ENCODE measurements at regions not wholly inside any gene's neighbourhood (a gene's known extent, or its start where the extent isn't known, plus 50 kb on each side); places are given as distances from the start of the nearest gene placed in this dataset.
A peak's percentile ranks its signal among the peaks of the same experiment; 100 is the strongest.

DNA sequence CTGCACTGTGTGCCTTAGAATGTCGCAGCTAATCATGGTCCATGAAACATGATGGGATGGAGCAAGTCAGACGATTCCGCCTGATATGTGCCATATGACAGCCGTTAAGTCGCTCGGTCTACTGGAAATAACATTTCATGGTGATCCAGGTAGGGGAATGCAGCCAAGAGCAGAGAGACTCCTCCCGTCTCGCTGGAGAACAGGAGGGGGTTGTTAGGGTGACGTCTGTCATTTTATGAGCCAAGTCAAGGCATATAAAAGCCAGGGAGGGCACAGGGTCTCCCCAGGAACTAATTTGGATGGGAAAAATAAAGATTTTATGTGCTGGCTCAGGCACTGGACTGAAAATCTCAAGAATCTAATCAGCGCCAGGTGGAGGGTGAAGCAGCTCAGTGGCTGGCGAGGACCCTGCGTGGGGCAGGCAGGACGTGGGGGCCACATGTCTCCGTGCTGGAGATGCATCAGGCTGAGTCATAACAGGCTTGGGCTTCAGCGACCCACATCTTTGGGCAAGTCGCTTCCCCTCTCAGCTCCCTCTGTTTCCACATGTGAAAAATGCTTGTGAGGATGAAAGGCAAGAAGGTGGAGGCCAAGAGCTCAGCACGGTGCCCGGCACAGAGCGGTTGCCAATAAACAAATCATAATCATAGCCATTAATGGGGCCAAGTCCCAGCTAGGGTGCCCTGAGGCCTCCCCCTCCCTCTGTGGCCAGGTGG lies 234.6 kb downstream of the ANKRD60 start:
- no peak overlapping the region for H3K27ac Mint-ChIP-seq
- no peak overlapping the region for H3K4me3 Mint-ChIP-seq
- H3K36me3 Mint-ChIP-seq (ENCODE audit: low read depth) = no peaks in the 10 kb centered on the region
- peaks cover 9% of the 10 kb centered on the region for H3K27me3 Mint-ChIP-seq (ENCODE audit: low read depth)
- no peak for DNase-seq (ENCODE audit: low spot score)
- no peaks in the 10 kb centered on the region for H3K4me1 Mint-ChIP-seq (ENCODE audit: low read depth)
- no peaks in the 10 kb centered on the region for H3K9me3 Mint-ChIP-seq

DNA sequence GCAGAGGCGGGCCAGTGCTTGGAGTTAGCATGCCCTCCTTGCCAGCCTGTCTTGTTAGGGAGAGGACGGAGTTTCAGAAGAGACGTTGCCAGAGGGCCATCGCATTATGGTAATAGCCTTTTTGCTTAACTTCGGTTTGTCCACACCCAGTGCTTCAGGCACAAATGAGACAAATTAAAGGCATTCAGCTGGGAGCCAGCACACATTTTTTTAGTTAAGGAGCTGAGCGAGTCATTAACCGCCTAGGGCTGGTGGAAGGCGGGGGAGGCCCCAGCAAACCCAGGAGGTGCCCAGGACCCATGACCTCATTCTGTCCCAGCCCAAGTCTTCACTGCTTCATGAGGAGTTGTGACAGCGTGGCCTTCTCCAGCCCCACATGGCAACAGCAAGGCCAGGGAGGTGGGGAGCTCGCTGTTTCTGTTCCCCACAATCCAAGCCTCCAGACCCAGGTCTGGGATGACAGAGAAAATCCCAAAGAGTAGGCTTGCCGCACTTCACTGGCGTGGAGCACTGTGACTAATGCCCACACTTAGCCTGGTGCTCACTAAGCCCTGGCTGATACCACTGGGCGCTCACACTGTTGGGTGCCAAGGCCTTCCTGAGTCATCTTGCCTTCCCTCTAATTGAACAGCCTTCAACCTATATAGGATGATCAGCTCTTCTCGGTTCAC lies 237.1 kb downstream of the ANKRD60 start:
- Mint-ChIP-seq H3K4me1 (ENCODE audit: low read depth) (no peaks in the 10 kb centered on the region), H3K9me3 (no peaks in the 10 kb centered on the region), H3K4me3 (no peak overlapping the region), H3K27ac (no peak overlapping the region), H3K36me3 (ENCODE audit: low read depth) (no peaks in the 10 kb centered on the region), H3K27me3 (ENCODE audit: low read depth) (peaks cover 2% of the 10 kb centered on the region)
- peak; percentile 7 for DNase-seq (ENCODE audit: low spot score)

DNA sequence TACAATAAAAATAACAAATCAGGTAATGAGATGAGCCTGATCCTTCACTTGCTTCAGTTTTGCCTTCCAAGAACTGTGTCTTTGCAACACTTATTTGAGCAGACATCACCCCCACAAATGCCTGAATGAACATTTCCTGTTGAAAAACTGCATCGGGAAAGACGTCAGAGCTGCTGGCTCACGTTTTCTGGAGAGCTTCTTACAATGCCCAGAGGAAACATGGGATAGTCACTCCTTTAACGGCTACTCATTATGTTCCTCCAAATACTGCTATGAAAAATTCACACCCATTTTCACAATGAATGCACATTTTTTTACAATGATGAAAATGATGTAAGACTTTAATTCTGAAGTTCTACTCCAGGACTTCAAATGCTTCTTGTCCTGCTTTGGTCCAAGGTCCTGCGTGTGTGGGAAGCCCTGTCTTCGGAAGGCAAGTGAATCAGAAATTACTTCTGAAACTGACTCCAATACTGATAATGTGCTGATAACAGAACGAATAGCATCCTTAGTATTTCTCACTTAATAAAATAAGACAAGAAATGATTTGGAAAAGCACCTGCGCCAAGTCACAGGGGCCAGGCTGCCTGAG lies 238.0 kb downstream of the ANKRD60 start:
- Mint-ChIP-seq H3K27me3 (ENCODE audit: low read depth) (peaks cover 2% of the 10 kb centered on the region), H3K27ac (no peak overlapping the region), H3K36me3 (ENCODE audit: low read depth) (no peaks in the 10 kb centered on the region), H3K4me3 (no peak overlapping the region), H3K9me3 (no peaks in the 10 kb centered on the region), H3K4me1 (ENCODE audit: low read depth) (no peaks in the 10 kb centered on the region)
- no peak for DNase-seq (ENCODE audit: low spot score)

DNA sequence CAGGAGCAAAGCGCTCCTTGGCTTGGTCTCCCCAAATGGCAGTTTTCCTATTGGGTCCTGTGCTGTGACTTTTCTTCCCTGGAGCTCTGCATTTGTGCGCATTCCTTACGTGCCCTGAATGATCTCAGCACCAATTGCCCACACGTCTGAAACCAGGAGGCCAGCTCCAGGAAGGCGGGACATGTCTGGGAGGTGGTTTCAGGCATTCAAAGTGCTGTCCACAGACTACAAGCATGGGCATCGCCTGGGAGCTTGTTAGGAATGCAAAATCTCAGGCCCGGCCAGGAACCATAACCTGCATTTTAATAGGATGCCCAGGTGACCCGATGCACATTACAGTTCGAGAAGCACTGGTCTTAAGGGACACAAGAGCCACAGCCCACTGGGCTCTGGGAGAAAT lies 239.6 kb downstream of the ANKRD60 start:
- no peak overlapping the region for H3K27ac Mint-ChIP-seq
- no peaks in the 10 kb centered on the region for H3K4me1 Mint-ChIP-seq (ENCODE audit: low read depth)
- no peak overlapping the region for H3K4me3 Mint-ChIP-seq
- no peaks in the 10 kb centered on the region for H3K36me3 Mint-ChIP-seq (ENCODE audit: low read depth)
- no peaks in the 10 kb centered on the region for H3K9me3 Mint-ChIP-seq
- no peak for DNase-seq (ENCODE audit: low spot score)
- H3K27me3 Mint-ChIP-seq (ENCODE audit: low read depth) = peaks cover 2% of the 10 kb centered on the region

DNA sequence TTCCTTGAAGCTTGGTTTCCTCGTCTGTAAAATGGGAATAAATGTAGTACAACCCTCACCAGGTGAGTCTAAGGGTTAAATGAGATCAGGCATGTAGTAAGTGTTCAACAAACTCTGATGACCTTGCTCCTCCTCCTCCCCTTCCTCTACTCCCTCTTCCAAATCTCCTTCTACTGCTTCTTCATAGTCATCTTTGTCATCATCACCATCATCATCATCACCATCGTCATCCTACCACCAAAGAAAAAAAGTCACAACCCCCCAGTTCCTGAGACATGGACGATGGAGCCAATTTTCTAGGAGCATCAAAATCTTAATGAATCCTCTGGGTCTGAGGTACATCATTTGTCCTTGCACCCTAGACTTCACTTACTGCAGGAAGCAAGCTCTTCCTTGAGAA lies 240.0 kb downstream of the ANKRD60 start:
- Mint-ChIP-seq H3K27me3 (ENCODE audit: low read depth) (peaks cover 2% of the 10 kb centered on the region), H3K9me3 (no peaks in the 10 kb centered on the region), H3K4me3 (no peak overlapping the region), H3K36me3 (ENCODE audit: low read depth) (no peaks in the 10 kb centered on the region), H3K27ac (no peak overlapping the region), H3K4me1 (ENCODE audit: low read depth) (no peaks in the 10 kb centered on the region)
- no peak for DNase-seq (ENCODE audit: low spot score)

DNA sequence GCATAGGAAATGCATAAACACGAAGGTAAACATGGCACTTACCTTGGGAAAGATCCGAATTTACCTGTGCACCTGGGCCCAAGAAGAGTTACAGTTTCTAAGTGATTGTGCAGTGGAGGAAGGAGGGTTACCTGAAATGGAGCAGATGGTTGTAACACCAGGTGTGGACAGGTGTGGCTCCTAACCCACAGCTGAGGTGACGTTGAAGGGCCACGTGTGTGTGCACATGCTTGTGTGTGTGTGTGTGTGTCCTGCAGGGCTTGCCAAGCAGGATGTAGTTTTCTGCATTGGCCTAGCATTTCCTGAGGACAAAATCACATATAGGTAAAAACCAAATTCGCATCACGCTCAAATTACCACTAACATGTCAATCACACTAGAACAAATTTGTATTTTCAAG lies 240.8 kb downstream of the ANKRD60 start:
- H3K4me1 Mint-ChIP-seq (ENCODE audit: low read depth) = no peaks in the 10 kb centered on the region
- no peak overlapping the region for H3K27ac Mint-ChIP-seq
- peaks cover 2% of the 10 kb centered on the region for H3K27me3 Mint-ChIP-seq (ENCODE audit: low read depth)
- H3K4me3 Mint-ChIP-seq = no peak overlapping the region
- DNase-seq (ENCODE audit: low spot score) = no peak
- H3K36me3 Mint-ChIP-seq (ENCODE audit: low read depth) = no peaks in the 10 kb centered on the region
- no peaks in the 10 kb centered on the region for H3K9me3 Mint-ChIP-seq

DNA sequence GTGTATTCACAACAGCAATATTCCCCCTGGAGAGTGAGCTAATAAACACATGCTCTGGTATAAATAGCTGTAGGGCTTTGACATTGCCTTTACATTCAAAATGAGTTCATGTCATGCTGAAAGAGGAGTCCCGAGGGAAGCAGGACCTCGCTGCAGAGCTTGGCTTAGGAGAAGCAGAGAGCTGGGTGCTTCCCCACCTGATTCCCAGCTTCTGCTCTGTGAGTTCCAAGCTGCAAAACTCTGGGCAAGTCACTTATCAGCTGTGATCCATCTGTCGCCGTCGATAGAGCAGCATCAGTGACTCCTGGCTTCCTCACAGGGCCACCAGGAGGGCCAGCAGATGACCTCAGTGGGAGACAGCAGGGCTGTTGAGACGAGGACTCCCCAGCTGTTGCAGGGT lies 241.8 kb downstream of the ANKRD60 start:
- Mint-ChIP-seq H3K36me3 (ENCODE audit: low read depth) (no peaks in the 10 kb centered on the region), H3K9me3 (no peaks in the 10 kb centered on the region), H3K27me3 (ENCODE audit: low read depth) (peaks cover 2% of the 10 kb centered on the region), H3K27ac (no peak overlapping the region), H3K4me3 (no peak overlapping the region), H3K4me1 (ENCODE audit: low read depth) (no peaks in the 10 kb centered on the region)
- no peak for DNase-seq (ENCODE audit: low spot score)

DNA sequence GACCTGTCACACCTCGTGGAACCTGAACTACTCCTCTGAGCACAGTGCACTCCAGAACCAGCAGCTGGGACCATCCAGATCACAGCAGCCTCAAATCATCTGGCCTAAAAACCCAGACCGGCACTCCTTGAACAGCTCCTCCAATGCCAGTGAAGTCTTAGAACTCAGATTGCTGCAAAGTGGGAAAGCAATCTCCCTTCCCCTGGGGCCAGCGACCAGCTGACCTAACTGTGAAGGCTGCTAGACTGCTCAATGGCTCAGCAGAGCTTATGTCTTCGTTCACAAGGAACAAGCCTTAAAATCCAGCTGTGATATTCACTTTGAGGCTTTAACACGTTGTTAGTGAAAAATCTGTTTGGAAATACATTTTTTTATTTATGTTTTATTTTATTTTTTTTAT lies 243.2 kb downstream of the ANKRD60 start:
- H3K27ac Mint-ChIP-seq = no peak overlapping the region
- no peak overlapping the region for H3K4me3 Mint-ChIP-seq
- no peak for DNase-seq (ENCODE audit: low spot score)
- H3K27me3 Mint-ChIP-seq (ENCODE audit: low read depth) = peaks cover 2% of the 10 kb centered on the region
- no peaks in the 10 kb centered on the region for H3K9me3 Mint-ChIP-seq
- H3K36me3 Mint-ChIP-seq (ENCODE audit: low read depth) = no peaks in the 10 kb centered on the region
- no peaks in the 10 kb centered on the region for H3K4me1 Mint-ChIP-seq (ENCODE audit: low read depth)

DNA sequence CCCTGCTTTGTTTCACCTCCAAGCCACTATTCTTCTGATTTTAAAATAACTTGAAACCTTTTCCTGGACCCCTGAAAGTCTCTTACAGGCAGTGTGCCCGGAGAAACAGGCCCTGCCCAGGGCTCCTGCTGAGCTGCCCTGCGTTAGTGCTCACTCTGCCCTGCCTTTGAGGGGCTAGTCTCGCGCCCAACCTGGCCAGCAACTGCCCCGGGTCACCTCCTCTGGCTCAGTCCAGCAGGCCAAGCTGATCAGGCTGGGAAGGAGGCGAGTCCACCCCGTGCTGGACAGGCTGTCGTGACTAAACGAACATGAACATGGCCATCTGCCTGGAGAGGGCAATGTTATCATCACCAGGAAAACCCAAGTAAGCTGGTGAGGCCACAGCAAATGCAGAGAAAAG lies 245.4 kb downstream of the ANKRD60 start:
- no peaks in the 10 kb centered on the region for H3K27me3 Mint-ChIP-seq (ENCODE audit: low read depth)
- no peak overlapping the region for H3K4me3 Mint-ChIP-seq
- no peaks in the 10 kb centered on the region for H3K4me1 Mint-ChIP-seq (ENCODE audit: low read depth)
- no peak for DNase-seq (ENCODE audit: low spot score)
- no peaks in the 10 kb centered on the region for H3K9me3 Mint-ChIP-seq
- H3K36me3 Mint-ChIP-seq (ENCODE audit: low read depth) = no peaks in the 10 kb centered on the region
- H3K27ac Mint-ChIP-seq = no peak overlapping the region

DNA sequence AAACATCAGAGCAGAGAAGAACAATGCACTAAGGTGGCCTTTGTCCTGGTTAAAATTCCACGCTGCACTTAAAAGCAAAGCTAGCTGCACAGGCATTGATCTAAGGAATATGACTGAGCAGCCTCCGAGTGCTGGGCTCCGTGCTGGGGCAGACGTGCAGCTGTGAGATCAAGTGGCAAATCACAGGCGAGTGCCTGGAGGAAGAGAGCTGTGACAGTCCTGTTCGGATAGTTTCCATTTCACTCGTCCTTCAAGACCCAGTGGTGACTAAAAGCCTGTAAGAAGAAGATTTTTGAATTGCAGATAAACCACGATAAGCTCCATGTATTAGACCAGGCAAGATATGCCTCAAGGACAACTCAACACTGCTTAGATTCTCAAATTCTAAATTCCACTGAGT lies 247.9 kb downstream of the ANKRD60 start:
- Mint-ChIP-seq H3K9me3 (no peaks in the 10 kb centered on the region), H3K4me1 (ENCODE audit: low read depth) (no peaks in the 10 kb centered on the region), H3K36me3 (ENCODE audit: low read depth) (no peaks in the 10 kb centered on the region), H3K27ac (no peak overlapping the region), H3K4me3 (no peak overlapping the region), H3K27me3 (ENCODE audit: low read depth) (no peaks in the 10 kb centered on the region)
- no peak for DNase-seq (ENCODE audit: low spot score)

DNA sequence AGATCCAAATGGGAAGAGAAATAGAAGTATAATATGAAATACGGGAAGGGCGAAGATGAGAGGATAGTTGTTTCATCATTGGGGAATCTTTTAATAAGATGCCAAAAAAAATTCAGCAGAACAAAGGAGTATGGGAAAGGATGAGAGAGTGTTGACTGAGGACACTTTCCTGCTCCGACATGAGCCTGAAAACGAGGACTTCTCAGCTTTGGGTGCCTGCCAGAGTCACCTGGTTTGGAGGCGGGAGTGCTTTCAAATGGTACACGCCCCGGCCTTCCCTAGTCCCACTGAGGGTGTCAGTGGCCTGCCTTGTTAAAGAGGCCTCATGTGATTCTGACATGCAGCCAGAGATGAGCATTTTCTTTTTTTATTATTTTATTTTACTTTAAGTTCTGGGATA lies 250.9 kb downstream of the ANKRD60 start:
- H3K36me3 Mint-ChIP-seq (ENCODE audit: low read depth) = no peaks in the 10 kb centered on the region
- no peak overlapping the region for H3K27ac Mint-ChIP-seq
- DNase-seq (ENCODE audit: low spot score) = no peak
- H3K27me3 Mint-ChIP-seq (ENCODE audit: low read depth) = no peaks in the 10 kb centered on the region
- H3K4me3 Mint-ChIP-seq = no peak overlapping the region
- peaks cover 4% of the 10 kb centered on the region for H3K9me3 Mint-ChIP-seq
- no peaks in the 10 kb centered on the region for H3K4me1 Mint-ChIP-seq (ENCODE audit: low read depth)

DNA sequence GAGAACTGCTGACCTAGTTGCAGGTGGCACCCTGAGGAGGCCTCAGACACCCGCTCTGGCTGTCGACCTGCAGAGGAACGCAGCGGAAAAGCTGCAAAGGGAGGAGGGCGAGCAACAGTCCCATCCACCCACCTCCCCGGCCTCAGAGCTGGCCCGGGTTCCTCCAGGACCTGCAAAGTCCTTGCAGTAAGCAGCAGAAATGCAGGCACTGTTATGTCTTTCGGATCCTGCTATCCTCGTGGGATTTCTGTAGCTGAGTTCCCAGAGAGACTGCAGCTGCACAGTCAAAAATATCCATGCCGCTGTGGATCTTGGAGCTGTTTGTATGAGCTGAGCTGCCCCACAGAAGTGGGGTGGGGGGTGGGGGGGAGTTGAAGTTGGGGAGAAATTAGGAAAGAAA lies 251.3 kb downstream of the ANKRD60 start:
- H3K27ac Mint-ChIP-seq = no peak overlapping the region
- H3K4me3 Mint-ChIP-seq = no peak overlapping the region
- H3K27me3 Mint-ChIP-seq (ENCODE audit: low read depth) = no peaks in the 10 kb centered on the region
- no peak for DNase-seq (ENCODE audit: low spot score)
- peaks cover 4% of the 10 kb centered on the region for H3K9me3 Mint-ChIP-seq
- no peaks in the 10 kb centered on the region for H3K4me1 Mint-ChIP-seq (ENCODE audit: low read depth)
- no peaks in the 10 kb centered on the region for H3K36me3 Mint-ChIP-seq (ENCODE audit: low read depth)

DNA sequence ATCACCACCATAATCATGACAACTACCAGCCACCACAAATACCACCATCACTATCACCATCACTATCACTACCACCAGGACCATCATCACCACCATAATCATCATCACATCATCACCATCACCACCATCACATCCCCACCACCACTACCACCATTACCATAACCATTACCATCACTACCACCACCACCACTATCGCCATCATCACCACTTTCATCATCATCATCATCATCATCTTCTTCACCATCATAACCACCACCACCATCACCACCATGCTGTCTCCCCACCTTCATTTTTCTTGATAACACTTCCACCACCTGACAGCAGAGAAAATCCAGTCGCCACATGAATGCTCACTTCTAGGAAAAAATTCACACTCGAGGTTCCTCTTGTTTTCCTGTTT lies 253.6 kb downstream of the ANKRD60 start:
- no peak overlapping the region for H3K4me3 Mint-ChIP-seq

DNA sequence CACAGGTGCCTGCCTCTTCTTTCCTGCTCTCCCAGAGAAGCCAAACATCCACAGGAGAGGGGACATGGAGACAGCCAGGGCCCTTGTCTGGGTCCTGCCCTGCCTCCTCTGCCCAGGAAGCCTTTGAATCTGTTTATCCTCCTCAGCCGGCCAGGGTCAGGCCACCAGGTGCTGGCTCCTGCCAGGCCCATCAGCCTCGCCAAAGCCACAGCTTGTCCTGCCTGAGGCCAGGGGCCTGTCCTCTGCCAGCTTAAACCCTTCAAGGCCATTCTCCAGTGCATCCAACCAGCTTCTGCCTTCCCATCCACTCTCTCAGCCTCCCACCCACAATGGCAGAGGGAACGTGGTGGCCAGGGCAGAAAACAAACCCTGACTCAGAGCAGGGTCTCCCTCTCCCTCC lies 254.6 kb downstream of the ANKRD60 start:
- Mint-ChIP-seq H3K9me3 (peaks cover 4% of the 10 kb centered on the region), H3K4me1 (ENCODE audit: low read depth) (no peaks in the 10 kb centered on the region), H3K36me3 (ENCODE audit: low read depth) (no peaks in the 10 kb centered on the region), H3K27ac (no peak overlapping the region), H3K4me3 (no peak overlapping the region), H3K27me3 (ENCODE audit: low read depth) (no peaks in the 10 kb centered on the region)
- no peak for DNase-seq (ENCODE audit: low spot score)

More for the DNA sequence above, 253.6 kb downstream of the ANKRD60 start:
- Mint-ChIP-seq H3K27ac (no peak overlapping the region), H3K27me3 (ENCODE audit: low read depth) (no peaks in the 10 kb centered on the region), H3K36me3 (ENCODE audit: low read depth) (no peaks in the 10 kb centered on the region), H3K9me3 (peaks cover 4% of the 10 kb centered on the region), H3K4me1 (ENCODE audit: low read depth) (no peaks in the 10 kb centered on the region)
- DNase-seq (ENCODE audit: low spot score) = no peak

Measured in T-helper 2 cell treated with Interferon-gamma antibody and Interleukin-4, amounts not matched to agents 5 μg/mL and 100 μg/mL, for 36 hours (primary cell).